HUES64 (cell line): ENCODE measurements at regions not wholly inside any gene's neighbourhood (a gene's known extent, or its start where the extent isn't known, plus 50 kb on each side); places are given as distances from the start of the nearest gene placed in this dataset.
"Not testable (repeated sequence)": the region's sequence is repeated elsewhere in the genome, so short reads cannot be mapped to it uniquely, and the experiment has no call there.

Experiments
- H3K27ac ChIP-seq: 2 replicates; pipeline ENCODE4 v1.7.0; 2013; ENCODE audit warnings: low read depth, low read length, inconsistent platforms
- H3K27me3 ChIP-seq: 2 replicates; pipeline ENCODE4 v1.6.1; 2013; ENCODE audit warnings: mild to moderate bottlenecking, low read length; ENCODE audit not compliant: insufficient read depth
- H3K36me3 ChIP-seq: 2 replicates; pipeline ENCODE4 v1.6.1; 2013; ENCODE audit warnings: mild to moderate bottlenecking, low read length; ENCODE audit not compliant: insufficient read depth
- H3K4me1 ChIP-seq: 2 replicates; pipeline ENCODE4 v1.6.1; 2013; ENCODE audit warnings: mild to moderate bottlenecking, low read length, moderate library complexity; ENCODE audit not compliant: insufficient read depth
- H3K4me3 ChIP-seq: 2 replicates; pipeline ENCODE4 v1.5.1; 2013; ENCODE audit warnings: mild to moderate bottlenecking, low read length, moderate library complexity
- H3K9ac ChIP-seq: 2 replicates; pipeline ENCODE4 v1.6.1; 2013; ENCODE audit warnings: mild to moderate bottlenecking, low read depth, low read length
- H3K9me3 ChIP-seq: 2 replicates; pipeline ENCODE4 v1.6.1; 2013; ENCODE audit warnings: low read depth, low read length; ENCODE audit not compliant: insufficient read depth
- WGBS: fragments of 150-250, 120-280 bp; methylation state at CpG from one replicate; pipeline ENCODE4 v1.1.7; 2013; ENCODE audit warnings: missing lambda C conversion rate; 5-methylcytosine and 5-hydroxymethylcytosine counted together

GRCh38 chr10:131363416-131363815 is 51.9 kb upstream of the TCERG1L start:
- no peaks in the 10 kb centered on the region for H3K36me3 ChIP-seq
- H3K9ac ChIP-seq = no peak overlapping the region
- H3K4me3 ChIP-seq = no peak overlapping the region
- 90% methylated on average over 2 of the region's 2 CpGs for WGBS
- no peaks in the 10 kb centered on the region for H3K27me3 ChIP-seq
- no peak overlapping the region for H3K27ac ChIP-seq
- no peaks in the 10 kb centered on the region for H3K4me1 ChIP-seq
- H3K9me3 ChIP-seq = peaks cover 9% of the 10 kb centered on the region

GRCh38 chr10:131371571-131371970 is 60.0 kb upstream of the TCERG1L start:
- 85% methylated on average over 8 of the region's 8 CpGs for WGBS
- peaks cover 14% of the 10 kb centered on the region for H3K9me3 ChIP-seq
- H3K36me3 ChIP-seq = no peaks in the 10 kb centered on the region
- no peak overlapping the region for H3K27ac ChIP-seq
- no peak overlapping the region for H3K9ac ChIP-seq
- no peak overlapping the region for H3K4me3 ChIP-seq
- no peaks in the 10 kb centered on the region for H3K4me1 ChIP-seq
- H3K27me3 ChIP-seq = no peaks in the 10 kb centered on the region

- Histone ChIP-seq H3K9me3 (no peaks in the 10 kb centered on the region), H3K27ac (no peak overlapping the region), H3K4me3 (no peak overlapping the region), H3K4me1 (0 out of 2 replicates have a peak, but pooled peaks cover 5% of the 10 kb centered on the region), H3K27me3 (no peaks in the 10 kb centered on the region), H3K9ac (no peak overlapping the region), H3K36me3 (no peaks in the 10 kb centered on the region)
- 96% methylated on average over 13 of the region's 13 CpGs for WGBS
These were observed 70.1 kb upstream of the TCERG1L start for GRCh38 chr10:131381576-131381975.

GRCh38 chr10:131385161-131385872 is 73.8 kb upstream of the TCERG1L start:
- 92% methylated on average over 9 of the region's 9 CpGs for WGBS
- H3K4me1 ChIP-seq, H3K9me3 ChIP-seq, H3K27me3 ChIP-seq, H3K9ac ChIP-seq, H3K36me3 ChIP-seq, H3K4me3 ChIP-seq, H3K27ac ChIP-seq: not testable (repeated sequence)

- Histone ChIP-seq H3K9me3 (no peaks in the 10 kb centered on the region), H3K27me3 (peaks cover 4% of the 10 kb centered on the region; the same call in 1 of the 2 replicates), H3K4me1 (peaks cover 5% of the 10 kb centered on the region; the same call in 1 of the 2 replicates), H3K27ac (no peak overlapping the region), H3K36me3 (no peaks in the 10 kb centered on the region), H3K4me3 (no peak overlapping the region), H3K9ac (no peak overlapping the region)
- WGBS = 37% methylated on average over 11 of the region's 11 CpGs
These were observed 75.6 kb upstream of the TCERG1L start for GRCh38 chr10:131387018-131387529.

GRCh38 chr10:131391936-131392335 is 80.4 kb upstream of the TCERG1L start:
- peaks cover 4% of the 10 kb centered on the region; the same call in 1 of the 2 replicates for H3K27me3 ChIP-seq
- WGBS = 93% methylated on average over 5 of the region's 5 CpGs
- H3K36me3 ChIP-seq = no peaks in the 10 kb centered on the region
- H3K9ac ChIP-seq = no peak overlapping the region
- H3K4me3 ChIP-seq = no peak overlapping the region
- H3K4me1 ChIP-seq = no peaks in the 10 kb centered on the region; the same call in 1 of the 2 replicates
- no peaks in the 10 kb centered on the region for H3K9me3 ChIP-seq
- no peak overlapping the region for H3K27ac ChIP-seq

GRCh38 chr10:131396121-131397050 is 84.9 kb upstream of the TCERG1L start:
- no peak overlapping the region for H3K27ac ChIP-seq
- H3K4me1 ChIP-seq = no peaks in the 10 kb centered on the region
- H3K36me3 ChIP-seq = no peaks in the 10 kb centered on the region
- H3K27me3 ChIP-seq = no peaks in the 10 kb centered on the region
- 94% methylated on average over 20 of the region's 20 CpGs for WGBS
- no peak overlapping the region for H3K9ac ChIP-seq
- no peak overlapping the region for H3K4me3 ChIP-seq
- H3K9me3 ChIP-seq = no peaks in the 10 kb centered on the region

GRCh38 chr10:131398166-131398565 is 86.6 kb upstream of the TCERG1L start:
- Histone ChIP-seq H3K27me3 (no peaks in the 10 kb centered on the region), H3K9ac (no peak overlapping the region), H3K4me1 (no peaks in the 10 kb centered on the region), H3K27ac (no peak overlapping the region), H3K9me3 (no peaks in the 10 kb centered on the region), H3K36me3 (no peaks in the 10 kb centered on the region), H3K4me3 (no peak overlapping the region)
- 88% methylated on average over 5 of the region's 5 CpGs for WGBS

GRCh38 chr10:131399981-131400380 is 88.5 kb upstream of the TCERG1L start:
- no peak overlapping the region for H3K4me3 ChIP-seq
- no peak overlapping the region for H3K9ac ChIP-seq
- WGBS = 90% methylated on average over 7 of the region's 7 CpGs
- H3K27me3 ChIP-seq = no peaks in the 10 kb centered on the region
- no peaks in the 10 kb centered on the region for H3K36me3 ChIP-seq
- H3K27ac ChIP-seq = no peak overlapping the region
- H3K4me1 ChIP-seq = no peaks in the 10 kb centered on the region
- H3K9me3 ChIP-seq = no peaks in the 10 kb centered on the region

- H3K27ac ChIP-seq = no peak overlapping the region
- 90% methylated on average over 5 of the region's 5 CpGs for WGBS
- H3K36me3 ChIP-seq = no peaks in the 10 kb centered on the region
- no peaks in the 10 kb centered on the region for H3K4me1 ChIP-seq
- no peaks in the 10 kb centered on the region for H3K9me3 ChIP-seq
- no peak overlapping the region for H3K9ac ChIP-seq
- no peak overlapping the region for H3K4me3 ChIP-seq
- no peaks in the 10 kb centered on the region for H3K27me3 ChIP-seq
These were observed 89.0 kb upstream of the TCERG1L start for GRCh38 chr10:131400513-131400912.
